IMR-90 (cell line): ENCODE measurements at regions not wholly inside any gene's neighbourhood (a gene's known extent, or its start where the extent isn't known, plus 50 kb on each side); places are given as distances from the start of the nearest gene placed in this dataset.

ENCODE experiments used
- ATAC-seq: fragments of 200-7000 bp; cut with Tn5 transposase; 2 replicates; pipeline ENCODE4 v1.9.1; 2020; ENCODE audit warnings: low read depth, mild to moderate bottlenecking, moderate library complexity
- BruUV-seq: library from RNA; stranded (reverse); fragments of 400-500 nt; replicated peaks from 2 replicates; lab custom pipeline; 2021; lab: Mats Ljungman, UMichigan
- CTCF ChIA-PET: fragments of 300-600 bp; formaldehyde crosslinking; extraction: SDS; loops from one replicate; lab custom pipeline; 2021; ENCODE audit warnings: antibody characterized with exemption; lab: Yijun Ruan, JAX
- POLR2A ChIA-PET: fragments of 300-600 bp; sonication (Branson Sonifier 250); formaldehyde crosslinking; loops from one replicate; lab custom pipeline; 2022; ENCODE audit warnings: antibody characterized with exemption; ENCODE audit not compliant: unreplicated experiment; lab: Charles Lee
- DNase-seq: peaks from one replicate; pipeline ENCODE4 v3.0.0; 2013
- H2AFZ ChIP-seq: replicated peaks from 2 replicates; pipeline ENCODE3; 2013; ENCODE audit warnings: low read length, mild to moderate bottlenecking; ENCODE audit not compliant: poor library complexity
- H2AK5ac ChIP-seq: 2 replicates; pipeline ENCODE4 v1.6.1; 2013; ENCODE audit warnings: low read depth, low read length, inconsistent platforms
- H2AK9ac ChIP-seq: replicated peaks from 2 replicates; pipeline ENCODE3; 2013; ENCODE audit warnings: mild to moderate bottlenecking, low read depth, low read length, moderate library complexity; ENCODE audit not compliant: poor library complexity
- H2BK120ac ChIP-seq: 2 replicates; pipeline ENCODE4 v1.6.1; 2013; ENCODE audit warnings: low read depth, low read length, inconsistent platforms
- H2BK15ac ChIP-seq: 3 replicates; pipeline ENCODE4 v1.6.1; 2013; ENCODE audit warnings: low read depth, low read length, inconsistent platforms
- H2BK20ac ChIP-seq: 2 replicates; pipeline ENCODE4 v1.6.1; 2013; ENCODE audit warnings: low read depth, mild to moderate bottlenecking, inconsistent platforms, low read length, moderate library complexity
- H2BK5ac ChIP-seq: 2 replicates; pipeline ENCODE4 v1.6.1; 2013; ENCODE audit warnings: mild to moderate bottlenecking, low read depth, low read length, inconsistent platforms; ENCODE audit not compliant: poor library complexity, severe bottlenecking
- H3K14ac ChIP-seq: replicated peaks from 2 replicates; pipeline ENCODE4 v1.6.1; 2013; ENCODE audit warnings: low read depth, low read length, inconsistent platforms
- H3K18ac ChIP-seq: 2 replicates; pipeline ENCODE4 v1.6.1; 2013; ENCODE audit warnings: low read depth, low read length, control low read depth
- H3K23ac ChIP-seq: 2 replicates; pipeline ENCODE4 v1.6.1; 2013; ENCODE audit warnings: low read depth, low read length, inconsistent platforms
- H3K27ac ChIP-seq: 2 replicates; pipeline ENCODE4 v1.5.1; 2013; ENCODE audit warnings: mild to moderate bottlenecking, control low read depth, low read length; ENCODE audit not compliant: insufficient read depth
- H3K27me3 ChIP-seq: 2 replicates; pipeline ENCODE4 v1.6.1; 2013; ENCODE audit warnings: low read length; ENCODE audit not compliant: control insufficient read depth, insufficient read depth
- H3K36me3 ChIP-seq: 2 replicates; pipeline ENCODE4 v1.6.1; 2013; ENCODE audit warnings: low read length, mixed read lengths; ENCODE audit not compliant: control insufficient read depth, insufficient read depth
- H3K4ac ChIP-seq: 2 replicates; pipeline ENCODE4 v1.6.1; 2013; ENCODE audit warnings: low read depth, low read length, inconsistent platforms
- H3K4me1 ChIP-seq: 2 replicates; pipeline ENCODE4 v1.6.1; 2013; ENCODE audit warnings: low read length, mixed read lengths; ENCODE audit not compliant: control insufficient read depth, insufficient read depth
- H3K4me2 ChIP-seq: 2 replicates; pipeline ENCODE4 v1.6.1; 2013; ENCODE audit warnings: low read depth, mild to moderate bottlenecking, control low read depth, low read length, moderate library complexity
- H3K4me3 ChIP-seq: 2 replicates; pipeline ENCODE4 v1.5.1; 2013; ENCODE audit warnings: low read depth, mild to moderate bottlenecking, control low read depth, low read length, moderate library complexity; ENCODE audit not compliant: insufficient read depth
- H3K56ac ChIP-seq: 2 replicates; pipeline ENCODE4 v1.6.1; 2013; ENCODE audit warnings: low read length, inconsistent platforms; ENCODE audit not compliant: insufficient read depth; ENCODE audit errors: extremely low read depth
- H3K79me1 ChIP-seq, 2 experiments: 2 replicates each; pipeline ENCODE4 v1.6.1; 2013; ENCODE audit warnings: low read length in 2 of 2, inconsistent platforms in 1 of 2, low read depth in 1 of 2
- H3K9ac ChIP-seq: 2 replicates; pipeline ENCODE4 v1.6.1; 2013; ENCODE audit warnings: low read depth, low read length, control low read depth
- H3K9me1 ChIP-seq: 2 replicates; pipeline ENCODE4 v1.6.1; 2013; ENCODE audit warnings: low read length, inconsistent platforms; ENCODE audit not compliant: insufficient read depth
- H3K9me3 ChIP-seq: 2 replicates; pipeline ENCODE4 v1.6.1; 2013; ENCODE audit warnings: low read length; ENCODE audit not compliant: control insufficient read depth, insufficient read depth
- H4K20me1 ChIP-seq: 2 replicates; pipeline ENCODE4 v1.6.1; 2013; ENCODE audit warnings: low read length, inconsistent platforms; ENCODE audit not compliant: insufficient read depth
- H4K5ac ChIP-seq: 2 replicates; pipeline ENCODE4 v1.6.1; 2013; ENCODE audit warnings: mild to moderate bottlenecking, low read depth, low read length, control low read depth
- H4K8ac ChIP-seq, 2 experiments: 2 replicates each; pipeline ENCODE4 v1.6.1; 2013; ENCODE audit warnings: low read depth in 2 of 2, low read length in 2 of 2, control low read depth in 1 of 2, inconsistent platforms in 1 of 2
- H4K91ac ChIP-seq: 2 replicates; pipeline ENCODE4 v1.6.1; 2013; ENCODE audit warnings: low read depth, low read length, inconsistent platforms; ENCODE audit not compliant: insufficient read depth
- CEBPB ChIP-seq: IDR thresholded peaks from 2 replicates; pipeline ENCODE4 v1.6.1; 2012; ENCODE audit warnings: low read depth, low read length, improper control_type of control experiment
- CTCF ChIP-seq: conservative IDR thresholded peaks from 2 replicates; pipeline ENCODE4 v1.5.1; 2012; ENCODE audit warnings: mild to moderate bottlenecking, low read depth, low read length, improper control_type of control experiment
- WGBS, 2 experiments: methylation state at CpG; one replicate each; pipeline versions ENCODE4 v1.1.5 to v1.1.7; 2013; ENCODE audit warnings: missing lambda C conversion rate in 2 of 2; ENCODE audit not compliant: insufficient read length in 1 of 2; ENCODE audit errors: extremely low coverage in 2 of 2; 5-methylcytosine and 5-hydroxymethylcytosine counted together
- dilution Hi-C: fragments of 300-500 bp; cut with HindIII; formaldehyde crosslinking; loops from one replicate; pipeline ENCODE4 v1.14.3; 2018; ENCODE audit warnings: low sequenced_read_pairs; ENCODE audit not compliant: unreplicated experiment
- in situ Hi-C: fragments of 300-500 bp; cut with MboI; formaldehyde crosslinking; loops from 3 replicates; pipeline ENCODE4 v1.14.3; 2019; ENCODE audit warnings: low sequenced_read_pairs, inconsistent platforms, mixed read lengths
- intact Hi-C: fragments of 100-400 bp; cut with micrococcal nuclease; formaldehyde crosslinking; loops from 2 replicates; pipeline ENCODE4 v1.10.0; 2022

- no peak overlapping the region for H2BK15ac ChIP-seq
- H3K56ac ChIP-seq, result no peak overlapping the region
- DNase-seq (peak; percentile 94), ATAC-seq (peak; percentile 91)
- H3K36me3 ChIP-seq, result no peaks in the 10 kb centered on the region
- H3K9ac ChIP-seq, result no peak overlapping the region
- peaks cover under 1% of the 10 kb centered on the region; the same call in 1 of the 2 replicates for H3K9me3 ChIP-seq
- H2BK120ac ChIP-seq, result no peak overlapping the region
- H4K5ac ChIP-seq, result no peak overlapping the region; the same call in 1 of the 2 replicates
- no peaks in the 10 kb centered on the region for H3K79me1 ChIP-seq
- in situ Hi-C loops (no loop called here), dilution Hi-C loops (no loop called here), intact Hi-C loops (no loop called here)
- TF ChIP-seq CEBPB (peak; percentile 89), CTCF (no peak)
- H3K4ac ChIP-seq, result no peak overlapping the region
- H3K14ac ChIP-seq, result no peak overlapping the region; the same call in 1 of the 2 replicates
- no peaks in the 10 kb centered on the region for H4K20me1 ChIP-seq
- CTCF ChIA-PET, result no interaction called here
- BruUV-seq, result no TSS peak
- H3K9me1 ChIP-seq, result no peaks in the 10 kb centered on the region
- H3K27ac ChIP-seq, result no peak overlapping the region
- H2AFZ ChIP-seq, result no peak overlapping the region
- H3K4me2 ChIP-seq, result peak overlapping the region; percentile 31; the same call in 1 of the 2 replicates
- no peak overlapping the region for H2AK9ac ChIP-seq
- H2BK20ac ChIP-seq, result no peak overlapping the region
- peaks cover 2% of the 10 kb centered on the region for H3K4me1 ChIP-seq
- H4K8ac ChIP-seq, result 0 out of 4 replicates have a peak overlapping the region, but pooled peaks of 1 of the 2 experiments have one; percentile 6
- POLR2A ChIA-PET, result no interaction called here
- no peaks in the 10 kb centered on the region for H3K27me3 ChIP-seq
- no peak overlapping the region for H2BK5ac ChIP-seq
- H3K23ac ChIP-seq, result no peak overlapping the region
- no peak overlapping the region for H2AK5ac ChIP-seq
- no peak overlapping the region for H3K4me3 ChIP-seq
- H3K18ac ChIP-seq, result 0 out of 2 replicates have a peak overlapping the region, but pooled peaks have one; percentile 75
- WGBS, 2 experiments, result no CpG with 5 or more reads among the region's 5 CpGs
- H4K91ac ChIP-seq, result no peak overlapping the region
Observed at GRCh38 chr3:177451864-177452830, 254.9 kb upstream of the TBL1XR1 start.
